ENCODE measurements at regions not wholly inside any gene's neighbourhood (a gene's known extent, or its start where the extent isn't known, plus 50 kb on each side); places are given as distances from the start of the nearest gene placed in this dataset.

DNA sequence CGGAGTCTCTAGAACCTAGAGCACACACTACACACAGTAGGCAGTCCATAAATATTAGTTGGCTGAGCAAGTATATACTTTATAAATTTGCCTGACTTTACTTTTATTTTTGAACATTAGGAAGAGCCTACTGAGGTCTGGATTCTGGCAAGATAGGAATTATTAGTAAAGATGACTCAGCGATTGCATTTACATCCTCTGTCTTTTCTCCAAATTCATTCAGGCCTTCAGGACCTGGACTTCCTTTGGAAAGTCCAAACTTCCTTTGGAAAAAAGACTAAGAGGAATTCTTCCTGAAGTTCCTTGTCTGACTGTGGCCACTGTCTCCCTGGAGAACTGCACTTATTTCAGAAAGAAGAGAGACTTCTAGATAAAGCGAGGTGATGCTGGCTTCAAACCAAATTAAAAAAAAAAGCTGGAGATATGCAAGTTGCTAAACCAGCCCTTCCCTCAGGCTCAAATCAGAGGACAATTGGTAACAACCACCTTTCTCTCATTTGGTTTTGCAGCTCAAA is 251.3 kb downstream of the GAS1 start:
- no peak for TF ChIP-seq POLR2AphosphoS5 (IDR thresholded peaks at IDR 0.05)
- TF ChIP-seq, protein P1, sequence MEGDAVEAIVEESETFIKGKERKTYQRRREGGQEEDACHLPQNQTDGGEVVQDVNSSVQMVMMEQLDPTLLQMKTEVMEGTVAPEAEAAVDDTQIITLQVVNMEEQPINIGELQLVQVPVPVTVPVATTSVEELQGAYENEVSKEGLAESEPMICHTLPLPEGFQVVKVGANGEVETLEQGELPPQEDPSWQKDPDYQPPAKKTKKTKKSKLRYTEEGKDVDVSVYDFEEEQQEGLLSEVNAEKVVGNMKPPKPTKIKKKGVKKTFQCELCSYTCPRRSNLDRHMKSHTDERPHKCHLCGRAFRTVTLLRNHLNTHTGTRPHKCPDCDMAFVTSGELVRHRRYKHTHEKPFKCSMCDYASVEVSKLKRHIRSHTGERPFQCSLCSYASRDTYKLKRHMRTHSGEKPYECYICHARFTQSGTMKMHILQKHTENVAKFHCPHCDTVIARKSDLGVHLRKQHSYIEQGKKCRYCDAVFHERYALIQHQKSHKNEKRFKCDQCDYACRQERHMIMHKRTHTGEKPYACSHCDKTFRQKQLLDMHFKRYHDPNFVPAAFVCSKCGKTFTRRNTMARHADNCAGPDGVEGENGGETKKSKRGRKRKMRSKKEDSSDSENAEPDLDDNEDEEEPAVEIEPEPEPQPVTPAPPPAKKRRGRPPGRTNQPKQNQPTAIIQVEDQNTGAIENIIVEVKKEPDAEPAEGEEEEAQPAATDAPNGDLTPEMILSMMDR (IDR thresholded peaks at IDR 0.05), result no peak
- TF ChIP-seq POLR2A (IDR thresholded peaks at IDR 0.05; ENCODE audit: low read depth), result no peak
- no peak for TF ChIP-seq EP300 (IDR thresholded peaks at IDR 0.05)

Data from esophagus muscularis mucosa (tissue), 4 donors.